ENCODE measurements at regions not wholly inside any gene's neighbourhood (a gene's known extent, or its start where the extent isn't known, plus 50 kb on each side); places are given as distances from the start of the nearest gene placed in this dataset.
A peak's percentile ranks its signal among the peaks of the same experiment; 100 is the strongest.
"Not testable (repeated sequence)": the region's sequence is repeated elsewhere in the genome, so short reads cannot be mapped to it uniquely, and the experiment has no call there.

DNA sequence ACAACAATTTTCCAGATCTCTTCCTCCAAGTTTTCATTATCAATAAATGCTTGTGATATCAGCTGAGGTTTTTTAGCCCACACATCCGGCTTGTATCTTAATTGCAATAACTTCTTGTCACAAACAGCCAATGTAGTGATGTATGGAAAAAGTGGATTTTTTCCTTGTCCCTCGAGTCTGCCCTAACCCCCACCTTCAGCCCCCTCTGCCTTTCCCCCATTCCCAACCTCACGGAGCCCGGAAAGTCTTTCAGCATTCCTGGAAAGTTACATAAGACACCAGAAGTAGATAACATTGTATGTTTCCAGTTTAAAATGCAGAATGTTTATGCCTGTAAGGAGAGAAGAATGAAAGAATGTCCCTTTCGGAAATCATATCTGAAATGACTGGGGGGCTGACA is 179.2 kb upstream of the PHACTR1 start:
- no peaks in the 10 kb centered on the region for H3K27me3 ChIP-seq (replicated peaks; ENCODE audit: insufficient read depth, low read depth, low read length, poor library complexity)
- intact Hi-C loops (cut with micrococcal nuclease; ENCODE audit: unreplicated experiment), result no loop called here
- H3K9me3 ChIP-seq (ENCODE audit: low read depth, low read length, poor library complexity, severe bottlenecking), result no peaks in the 10 kb centered on the region
- no peak overlapping the region for H3K4me3 ChIP-seq (ENCODE audit: low read depth, low read length, poor library complexity, severe bottlenecking)
- TF ChIP-seq, protein P1, sequence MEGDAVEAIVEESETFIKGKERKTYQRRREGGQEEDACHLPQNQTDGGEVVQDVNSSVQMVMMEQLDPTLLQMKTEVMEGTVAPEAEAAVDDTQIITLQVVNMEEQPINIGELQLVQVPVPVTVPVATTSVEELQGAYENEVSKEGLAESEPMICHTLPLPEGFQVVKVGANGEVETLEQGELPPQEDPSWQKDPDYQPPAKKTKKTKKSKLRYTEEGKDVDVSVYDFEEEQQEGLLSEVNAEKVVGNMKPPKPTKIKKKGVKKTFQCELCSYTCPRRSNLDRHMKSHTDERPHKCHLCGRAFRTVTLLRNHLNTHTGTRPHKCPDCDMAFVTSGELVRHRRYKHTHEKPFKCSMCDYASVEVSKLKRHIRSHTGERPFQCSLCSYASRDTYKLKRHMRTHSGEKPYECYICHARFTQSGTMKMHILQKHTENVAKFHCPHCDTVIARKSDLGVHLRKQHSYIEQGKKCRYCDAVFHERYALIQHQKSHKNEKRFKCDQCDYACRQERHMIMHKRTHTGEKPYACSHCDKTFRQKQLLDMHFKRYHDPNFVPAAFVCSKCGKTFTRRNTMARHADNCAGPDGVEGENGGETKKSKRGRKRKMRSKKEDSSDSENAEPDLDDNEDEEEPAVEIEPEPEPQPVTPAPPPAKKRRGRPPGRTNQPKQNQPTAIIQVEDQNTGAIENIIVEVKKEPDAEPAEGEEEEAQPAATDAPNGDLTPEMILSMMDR (conservative IDR thresholded peaks at IDR 0.05; ENCODE audit: low read depth, low read length), result no peak
- no peak for TF ChIP-seq EZH2 (IDR thresholded peaks at IDR 0.05; ENCODE audit: borderline replicate concordance, low read depth, low read length, poor library complexity, severe bottlenecking)
- DNase-seq (ENCODE audit: low spot score), result no peak
- no peaks in the 10 kb centered on the region for H3K36me3 ChIP-seq (ENCODE audit: insufficient read depth, low read length, poor library complexity, severe bottlenecking)
- H3K4me1 ChIP-seq (ENCODE audit: insufficient read depth, low read length, poor library complexity, severe bottlenecking), result peaks cover 7% of the 10 kb centered on the region
- ChIA-PET CTCF (no interaction called here), POLR2A (ENCODE audit: low non-redundant PET) (no interaction called here)
- BruUV-seq (replicated peaks), result no TSS peak
- H3K27ac ChIP-seq (ENCODE audit: low read depth, low read length, poor library complexity, severe bottlenecking), result no peak overlapping the region

DNA sequence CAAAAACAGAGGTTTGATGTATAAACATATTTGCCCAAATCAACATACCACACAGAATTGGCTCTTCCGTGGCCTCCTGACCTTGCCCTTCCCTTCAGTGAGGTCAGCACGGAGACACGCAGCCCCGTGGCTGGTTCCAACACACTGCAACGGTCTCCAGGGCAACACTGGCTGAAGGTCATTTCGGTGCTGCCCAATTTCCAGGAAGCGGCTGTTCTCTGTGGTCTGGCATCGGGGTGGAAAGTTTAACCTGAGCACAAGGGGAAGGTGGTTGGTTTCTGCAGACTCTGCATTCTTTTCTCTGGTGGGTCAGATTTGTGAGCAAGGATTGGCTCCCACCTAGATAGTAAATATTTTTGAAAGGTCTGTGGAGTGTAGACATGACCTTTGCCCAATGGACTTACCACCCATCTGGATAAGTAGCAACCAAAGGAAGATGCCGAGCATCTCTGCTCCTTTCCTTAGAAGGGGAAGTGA is 177.6 kb upstream of the PHACTR1 start:
- no peaks in the 10 kb centered on the region for H3K27me3 ChIP-seq (replicated peaks; ENCODE audit: insufficient read depth, low read depth, low read length, poor library complexity)
- H3K4me1 ChIP-seq (ENCODE audit: insufficient read depth, low read length, poor library complexity, severe bottlenecking), result peaks cover 7% of the 10 kb centered on the region
- H3K36me3 ChIP-seq (ENCODE audit: insufficient read depth, low read length, poor library complexity, severe bottlenecking), result no peaks in the 10 kb centered on the region
- BruUV-seq (replicated peaks), result no TSS peak
- no peak for DNase-seq (ENCODE audit: low spot score)
- no peak for TF ChIP-seq EZH2 (IDR thresholded peaks at IDR 0.05; ENCODE audit: borderline replicate concordance, low read depth, low read length, poor library complexity, severe bottlenecking)
- TF ChIP-seq, protein P1 (conservative IDR thresholded peaks at IDR 0.05; ENCODE audit: low read depth, low read length), result no peak
- ChIA-PET POLR2A (ENCODE audit: low non-redundant PET) (no interaction called here), CTCF (no interaction called here)
- intact Hi-C loops (cut with micrococcal nuclease; ENCODE audit: unreplicated experiment), result no loop called here
- no peak overlapping the region for H3K4me3 ChIP-seq (ENCODE audit: low read depth, low read length, poor library complexity, severe bottlenecking)
- no peaks in the 10 kb centered on the region for H3K9me3 ChIP-seq (ENCODE audit: low read depth, low read length, poor library complexity, severe bottlenecking)
- no peak overlapping the region for H3K27ac ChIP-seq (ENCODE audit: low read depth, low read length, poor library complexity, severe bottlenecking)

DNA sequence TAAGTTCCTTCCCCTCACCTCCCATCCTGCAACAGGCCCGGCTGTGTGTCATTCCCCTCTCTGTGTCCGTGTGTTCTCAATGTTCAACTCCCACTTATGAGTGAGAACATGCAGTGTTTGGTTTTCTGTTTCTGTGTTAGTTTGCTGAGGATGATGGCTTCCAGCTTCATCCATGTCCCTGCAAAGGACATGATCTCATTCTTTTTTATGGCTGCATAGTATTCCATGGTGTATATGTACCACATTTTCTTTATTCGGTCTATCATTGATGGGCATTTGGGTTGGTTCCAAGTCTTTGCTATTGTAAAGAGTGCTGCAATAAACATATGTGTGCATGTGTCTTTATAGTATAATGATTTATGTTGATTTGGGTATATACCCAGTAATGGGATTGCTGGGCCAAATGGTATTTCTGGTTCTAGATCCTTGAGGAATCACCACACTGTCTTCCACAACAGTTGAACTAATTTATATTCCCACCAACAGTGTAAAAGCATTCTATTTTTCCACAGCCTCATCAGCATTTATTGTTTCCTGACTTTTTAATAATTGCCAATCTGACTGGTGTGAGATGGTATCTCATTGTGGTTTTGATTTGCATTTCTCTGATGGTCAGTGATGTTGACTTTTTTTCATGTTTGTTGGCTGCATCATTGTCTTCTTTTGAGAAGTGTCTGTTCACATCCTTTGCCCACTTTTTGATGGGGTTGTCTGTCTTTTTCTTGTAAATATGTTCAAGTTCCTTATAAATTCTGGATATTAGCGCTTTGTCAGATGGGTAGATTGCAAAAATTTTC is 174.1 kb upstream of the PHACTR1 start:
- H3K4me1 ChIP-seq (ENCODE audit: insufficient read depth, low read length, poor library complexity, severe bottlenecking); POLR2A ChIA-PET (ENCODE audit: low non-redundant PET); intact Hi-C loops (cut with micrococcal nuclease; ENCODE audit: unreplicated experiment); BruUV-seq (replicated peaks); H3K27me3 ChIP-seq (replicated peaks; ENCODE audit: insufficient read depth, low read depth, low read length, poor library complexity); H3K4me3 ChIP-seq (ENCODE audit: low read depth, low read length, poor library complexity, severe bottlenecking); H3K36me3 ChIP-seq (ENCODE audit: insufficient read depth, low read length, poor library complexity, severe bottlenecking); DNase-seq (ENCODE audit: low spot score); CTCF ChIA-PET; H3K9me3 ChIP-seq (ENCODE audit: low read depth, low read length, poor library complexity, severe bottlenecking); H3K27ac ChIP-seq (ENCODE audit: low read depth, low read length, poor library complexity, severe bottlenecking): not testable (repeated sequence)

DNA sequence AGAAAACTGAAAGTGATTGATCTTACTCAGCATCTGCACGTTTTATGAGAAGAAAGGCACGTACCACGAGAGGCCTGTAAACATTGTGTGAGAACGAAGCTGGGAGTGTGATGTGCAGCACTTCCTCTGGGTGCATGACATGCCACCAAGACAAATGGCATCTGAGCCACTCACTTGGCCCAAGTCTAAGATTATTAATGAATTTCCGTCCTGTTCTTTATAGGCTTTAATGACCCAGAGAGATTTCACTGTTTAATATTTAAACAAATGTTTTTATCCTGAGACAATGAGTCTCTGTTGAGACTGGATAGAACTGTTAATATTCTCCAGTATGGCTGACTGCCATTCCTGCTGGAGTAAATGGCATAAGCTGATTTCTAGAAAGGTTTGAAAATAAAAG is 172.6 kb upstream of the PHACTR1 start:
- no peaks in the 10 kb centered on the region for H3K36me3 ChIP-seq (ENCODE audit: insufficient read depth, low read length, poor library complexity, severe bottlenecking)
- no peaks in the 10 kb centered on the region for H3K9me3 ChIP-seq (ENCODE audit: low read depth, low read length, poor library complexity, severe bottlenecking)
- no TSS peak for BruUV-seq (replicated peaks)
- TF ChIP-seq, protein P1 (conservative IDR thresholded peaks at IDR 0.05; ENCODE audit: low read depth, low read length), result no peak
- no peak for TF ChIP-seq EZH2 (IDR thresholded peaks at IDR 0.05; ENCODE audit: borderline replicate concordance, low read depth, low read length, poor library complexity, severe bottlenecking)
- DNase-seq (ENCODE audit: low spot score), result peak; percentile 28
- ChIA-PET CTCF (interaction anchor here (0.5 kb wide), 1 partner anchor 58 kb away, joined by 5 read pairs; no protein-coding TSS in a partner anchor), POLR2A (ENCODE audit: low non-redundant PET) (no interaction called here)
- H3K4me1 ChIP-seq (ENCODE audit: insufficient read depth, low read length, poor library complexity, severe bottlenecking), result no peaks in the 10 kb centered on the region
- intact Hi-C loops (cut with micrococcal nuclease; ENCODE audit: unreplicated experiment), result no loop called here
- no peak overlapping the region for H3K27ac ChIP-seq (ENCODE audit: low read depth, low read length, poor library complexity, severe bottlenecking)
- H3K4me3 ChIP-seq (ENCODE audit: low read depth, low read length, poor library complexity, severe bottlenecking), result no peak overlapping the region
- no peaks in the 10 kb centered on the region for H3K27me3 ChIP-seq (replicated peaks; ENCODE audit: insufficient read depth, low read depth, low read length, poor library complexity)
